T-cell (primary cell): ENCODE measurements at regions not wholly inside any gene's neighbourhood (a gene's known extent, or its start where the extent isn't known, plus 50 kb on each side); places are given as distances from the start of the nearest gene placed in this dataset.

Experiments
- ATAC-seq, 4 experiments: fragments of 200-7000 bp in 3 of 4; fragments of 150-1000 bp in 1 of 4; cut with Tn5 transposase; replicated peaks in 1 of 4; 1 replicate in 3 of 4; 2 replicates in 1 of 4; pipeline ENCODE4 v1.10.0; 2021; ENCODE audit warnings: moderate library complexity in 3 of 4, mild to moderate bottlenecking in 2 of 4, moderate number of reproducible peaks in 1 of 4
- CTCF ChIA-PET, 2 donors: fragments of 300-600 bp; sonication (Branson Sonifier 250); formaldehyde crosslinking; loops; one replicate each; lab custom pipeline; 2022; ENCODE audit warnings: antibody characterized with exemption in 2 of 2; lab: Charles Lee
- POLR2A ChIA-PET, 2 donors: fragments of 300-600 bp; sonication (Branson Sonifier 250); formaldehyde crosslinking; loops; one replicate each; lab custom pipeline; 2022; ENCODE audit warnings: antibody characterized with exemption in 2 of 2; lab: Charles Lee
- DNase-seq, 35 experiments: peaks; one replicate each; pipeline versions ENCODE4 v3.0.0 to v3.0.0-alpha.2; 2013 to 2023
- H3K27ac ChIP-seq: one replicate; pipeline ENCODE4 v1.5.1; 2013; ENCODE audit warnings: low read length
- H3K27me3 ChIP-seq, 2 experiments: replicated peaks in 1 of 2; 1 replicate in 1 of 2; 2 replicates in 1 of 2; pipeline versions ENCODE4 v1.6.1 to v1.7.0; 2013; ENCODE audit warnings: low read length in 1 of 2, mixed read lengths in 1 of 2; ENCODE audit not compliant: control insufficient read depth in 2 of 2, insufficient read depth in 2 of 2; ENCODE audit errors: extremely low read depth in 1 of 2
- H3K36me3 ChIP-seq, 2 donors: 1 replicate in 1 of 2; 2 replicates in 1 of 2; pipeline versions ENCODE4 v1.6.1 to v1.7.0; 2013; ENCODE audit warnings: low read length in 1 of 2; ENCODE audit not compliant: control insufficient read depth in 2 of 2, insufficient read depth in 1 of 2; ENCODE audit errors: extremely low read depth in 1 of 2
- H3K4me1 ChIP-seq, 2 experiments: 1 replicate in 1 of 2; 2 replicates in 1 of 2; pipeline versions ENCODE4 v1.6.1 to v1.7.0; 2013; ENCODE audit warnings: low read length in 2 of 2, mixed read lengths in 1 of 2; ENCODE audit not compliant: insufficient read depth in 2 of 2, control insufficient read depth in 1 of 2; ENCODE audit errors: extremely low read depth in 1 of 2
- H3K4me3 ChIP-seq, 2 donors: 1 replicate in 1 of 2; 2 replicates in 1 of 2; pipeline versions ENCODE4 v1.5.1 to v1.7.0; 2013; ENCODE audit warnings: mild to moderate bottlenecking in 2 of 2, low read length in 1 of 2, moderate library complexity in 1 of 2; ENCODE audit not compliant: control insufficient read depth in 1 of 2; ENCODE audit errors: extremely low read depth in 1 of 2
- H3K9me3 ChIP-seq: 2 replicates; pipeline ENCODE4 v1.7.0; 2013
- H3K27ac Mint-ChIP-seq, 2 donors: one replicate each; pipeline ENCODE4 v1.8.0; 2020 to 2021; ENCODE audit warnings: mild to moderate bottlenecking in 2 of 2, mixed read lengths in 2 of 2
- H3K27me3 Mint-ChIP-seq, 2 donors: one replicate each; pipeline ENCODE4 v1.8.0; 2021 to 2022; ENCODE audit warnings: mixed read lengths in 2 of 2
- H3K36me3 Mint-ChIP-seq: one replicate; pipeline ENCODE4 v1.8.0; 2021; ENCODE audit warnings: mixed read lengths
- H3K4me1 Mint-ChIP-seq, 3 donors: one replicate each; pipeline ENCODE4 v1.8.0; 2020 to 2022; ENCODE audit warnings: mixed read lengths in 3 of 3, mild to moderate bottlenecking in 1 of 3
- H3K4me3 Mint-ChIP-seq, 3 donors: one replicate each; pipeline ENCODE4 v1.8.0; 2020 to 2022; ENCODE audit warnings: mild to moderate bottlenecking in 3 of 3, mixed read lengths in 3 of 3, moderate library complexity in 3 of 3
- H3K9me3 Mint-ChIP-seq, 3 donors: one replicate each; pipeline ENCODE4 v1.8.0; 2020 to 2022; ENCODE audit warnings: mixed read lengths in 3 of 3
- WGBS: methylation state at CpG from one replicate; pipeline ENCODE4 v1.1.5; 2013; ENCODE audit warnings: missing lambda C conversion rate; ENCODE audit not compliant: insufficient coverage; 5-methylcytosine and 5-hydroxymethylcytosine counted together

GRCh38 chr12:45490232-45490881 lies 239.1 kb upstream of the ARID2 start:
- Mint-ChIP-seq H3K27ac (no peak overlapping the region), H3K4me3 (no peak overlapping the region), H3K36me3 (no peaks in the 10 kb centered on the region), H3K27me3 (no peaks in the 10 kb centered on the region), H3K4me1 (no peaks in the 10 kb centered on the region), H3K9me3 (peaks cover 0 to 11% (median 3%) of the 10 kb centered on the region in 3 donors)
- ATAC-seq, result no peak
- Histone ChIP-seq H3K4me3 (no peak overlapping the region), H3K27me3 (peaks cover 0 to 5% of the 10 kb centered on the region in 2 experiments), H3K36me3 (no peaks in the 10 kb centered on the region), H3K27ac (no peak overlapping the region), H3K9me3 (no peaks in the 10 kb centered on the region), H3K4me1 (no peaks in the 10 kb centered on the region)
- 80% methylated on average over 1 of the region's 7 CpGs for WGBS
- CTCF ChIA-PET, result interaction anchor here in 1 of 2 donors (0.7 to 1.2 kb wide), 2 partner anchors 53 to 464 kb away, joined by 3 to 4 read pairs; no protein-coding TSS in a partner anchor
- DNase-seq, result no peak
- POLR2A ChIA-PET, result no interaction called here

GRCh38 chr12:45494279-45494678 lies 235.2 kb upstream of the ARID2 start:
- peaks cover 0 to 5% of the 10 kb centered on the region in 2 donors for H3K27me3 Mint-ChIP-seq
- no peak for DNase-seq
- CTCF ChIA-PET, result no interaction called here
- H3K36me3 ChIP-seq, result no peaks in the 10 kb centered on the region
- ATAC-seq, result no peak
- H3K27me3 ChIP-seq, result peaks cover 0 to 5% of the 10 kb centered on the region in 2 experiments
- H3K9me3 Mint-ChIP-seq, result peaks cover 0 to 11% (median 3%) of the 10 kb centered on the region in 3 donors
- no peak overlapping the region for H3K4me3 Mint-ChIP-seq
- POLR2A ChIA-PET, result no interaction called here
- H3K27ac Mint-ChIP-seq, result no peak overlapping the region
- H3K36me3 Mint-ChIP-seq, result no peaks in the 10 kb centered on the region
- H3K27ac ChIP-seq, result no peak overlapping the region
- H3K4me3 ChIP-seq, result no peak overlapping the region
- no peaks in the 10 kb centered on the region for H3K4me1 Mint-ChIP-seq
- no CpG with 5 or more reads among the region's 4 CpGs for WGBS
- H3K4me1 ChIP-seq, result no peaks in the 10 kb centered on the region
- no peaks in the 10 kb centered on the region for H3K9me3 ChIP-seq

GRCh38 chr12:45498645-45499044 lies 230.9 kb upstream of the ARID2 start:
- CTCF ChIA-PET, result no interaction called here

GRCh38 chr12:45502481-45503128 lies 226.9 kb upstream of the ARID2 start:
- H3K27ac ChIP-seq, result no peak overlapping the region
- no peaks in the 10 kb centered on the region for H3K9me3 ChIP-seq
- ChIA-PET CTCF (no interaction called here), POLR2A (no interaction called here)
- no peaks in the 10 kb centered on the region for H3K36me3 Mint-ChIP-seq
- H3K27me3 ChIP-seq, result peaks cover 0 to 3% of the 10 kb centered on the region in 2 experiments
- peaks cover 0 to 4% of the 10 kb centered on the region in 2 donors for H3K27me3 Mint-ChIP-seq
- no peaks in the 10 kb centered on the region for H3K4me1 ChIP-seq
- no peak overlapping the region for H3K4me3 ChIP-seq
- ATAC-seq (no peak), DNase-seq (no peak)
- H3K36me3 ChIP-seq, result no peaks in the 10 kb centered on the region
- H3K9me3 Mint-ChIP-seq, result no peaks in the 10 kb centered on the region
- no CpG with 5 or more reads among the region's 4 CpGs for WGBS
- H3K4me3 Mint-ChIP-seq, result no peak overlapping the region
- no peaks in the 10 kb centered on the region for H3K4me1 Mint-ChIP-seq
- H3K27ac Mint-ChIP-seq, result no peak overlapping the region

More at GRCh38 chr12:45498645-45499044, 230.9 kb upstream of the ARID2 start:
- ATAC-seq, result no peak
- Mint-ChIP-seq H3K36me3 (no peaks in the 10 kb centered on the region), H3K27me3 (peaks cover 0 to 6% of the 10 kb centered on the region in 2 donors), H3K4me1 (no peaks in the 10 kb centered on the region), H3K4me3 (no peak overlapping the region), H3K27ac (no peak overlapping the region), H3K9me3 (peaks cover 0 to 3% (median 0%) of the 10 kb centered on the region in 3 donors)
- WGBS, result no CpG with 5 or more reads among the region's 1 CpG
- H3K36me3 ChIP-seq, result no peaks in the 10 kb centered on the region
- no peaks in the 10 kb centered on the region for H3K9me3 ChIP-seq
- H3K4me3 ChIP-seq, result no peak overlapping the region
- no peak overlapping the region for H3K27ac ChIP-seq
- DNase-seq, result no peak
- POLR2A ChIA-PET, result no interaction called here
- peaks cover 0 to 3% of the 10 kb centered on the region in 2 experiments for H3K27me3 ChIP-seq
- no peaks in the 10 kb centered on the region for H3K4me1 ChIP-seq

GRCh38 chr12:45503899-45504298 lies 225.6 kb upstream of the ARID2 start:
- no peak overlapping the region for H3K27ac ChIP-seq
- Mint-ChIP-seq H3K36me3 (no peaks in the 10 kb centered on the region), H3K9me3 (no peaks in the 10 kb centered on the region), H3K4me3 (no peak overlapping the region), H3K27ac (no peak overlapping the region), H3K27me3 (peaks cover 0 to 1% of the 10 kb centered on the region in 2 donors), H3K4me1 (no peaks in the 10 kb centered on the region)
- no peaks in the 10 kb centered on the region for H3K9me3 ChIP-seq
- POLR2A ChIA-PET, result interaction anchor here in 1 of 2 donors (0.5 kb wide), 1 partner anchor 238 kb away, joined by 4 read pairs; no protein-coding TSS in a partner anchor
- no CpG with 5 or more reads among the region's 1 CpG for WGBS
- no peaks in the 10 kb centered on the region for H3K4me1 ChIP-seq
- CTCF ChIA-PET, result interaction anchor here in 1 of 2 donors (0.7 kb wide), 1 partner anchor 42 kb away, joined by 3 read pairs; no protein-coding TSS in a partner anchor
- H3K27me3 ChIP-seq, result peaks cover 0 to 3% of the 10 kb centered on the region in 2 experiments
- H3K4me3 ChIP-seq, result no peak overlapping the region
- no peaks in the 10 kb centered on the region for H3K36me3 ChIP-seq
- DNase-seq (no peak), ATAC-seq (no peak)

GRCh38 chr12:45504316-45505010 lies 225.0 kb upstream of the ARID2 start:
- DNase-seq (no peak), ATAC-seq (no peak)
- Histone ChIP-seq H3K36me3 (no peaks in the 10 kb centered on the region), H3K27me3 (peaks cover 0 to 3% of the 10 kb centered on the region in 2 experiments), H3K4me1 (no peaks in the 10 kb centered on the region), H3K9me3 (no peaks in the 10 kb centered on the region), H3K27ac (no peak overlapping the region), H3K4me3 (no peak overlapping the region)
- Mint-ChIP-seq H3K9me3 (no peaks in the 10 kb centered on the region), H3K27me3 (peaks cover 0 to 1% of the 10 kb centered on the region in 2 donors), H3K27ac (no peak overlapping the region), H3K4me1 (peaks cover 0 to 4% (median 0%) of the 10 kb centered on the region in 3 donors), H3K4me3 (no peak overlapping the region), H3K36me3 (no peaks in the 10 kb centered on the region)
- ChIA-PET POLR2A (no interaction called here), CTCF (interaction anchor here (0.7 kb wide), 2 partner anchors 12 to 41 kb away, joined by 3 to 10 read pairs; no protein-coding TSS in a partner anchor)
- WGBS, result 88% methylated on average over 3 of the region's 6 CpGs
